Upper lobe of right lung (tissue), 1 donor: ENCODE measurements at regions not wholly inside any gene's neighbourhood (a gene's known extent, or its start where the extent isn't known, plus 50 kb on each side); places are given as distances from the start of the nearest gene placed in this dataset.

ENCODE experiments used
- ATAC-seq: fragments of 200-7000 bp; cut with Tn5 transposase; one replicate; pipeline ENCODE4 v1.9.1; 2020; ENCODE audit warnings: mild to moderate bottlenecking, moderate library complexity
- DNase-seq: peaks from one replicate; pipeline ENCODE4 v3.0.0-alpha.2; 2020
- H3K27ac ChIP-seq: fragments of 200-600 bp; one replicate; pipeline ENCODE4 v1.8.0; 2022
- H3K27me3 ChIP-seq: fragments of 200-600 bp; one replicate; pipeline ENCODE4 v1.8.0; 2022; ENCODE audit warnings: mild to moderate bottlenecking
- H3K36me3 ChIP-seq: fragments of 200-600 bp; one replicate; pipeline ENCODE4 v1.8.0; 2022
- H3K4me1 ChIP-seq: fragments of 200-600 bp; one replicate; pipeline ENCODE4 v1.8.0; 2022
- H3K4me3 ChIP-seq: fragments of 200-600 bp; one replicate; pipeline ENCODE4 v1.8.0; 2022; ENCODE audit warnings: mild to moderate bottlenecking
- H3K9me3 ChIP-seq: fragments of 200-600 bp; one replicate; pipeline ENCODE4 v1.8.0; 2022
- intact Hi-C: fragments of 100-400 bp; cut with DNase I; formaldehyde crosslinking; loops from one replicate; pipeline ENCODE4 v1.11.0; 2022
- TF ChIP-seq, protein P1 (sequence below): fragments of 200-600 bp; IDR thresholded peaks from one replicate; pipeline ENCODE4 v1.8.0; 2022; ENCODE audit warnings: antibody characterized with exemption
- donor health status: DM: no; HTN: yes; CAD: no; lungs with severe emphysema.

DNA sequence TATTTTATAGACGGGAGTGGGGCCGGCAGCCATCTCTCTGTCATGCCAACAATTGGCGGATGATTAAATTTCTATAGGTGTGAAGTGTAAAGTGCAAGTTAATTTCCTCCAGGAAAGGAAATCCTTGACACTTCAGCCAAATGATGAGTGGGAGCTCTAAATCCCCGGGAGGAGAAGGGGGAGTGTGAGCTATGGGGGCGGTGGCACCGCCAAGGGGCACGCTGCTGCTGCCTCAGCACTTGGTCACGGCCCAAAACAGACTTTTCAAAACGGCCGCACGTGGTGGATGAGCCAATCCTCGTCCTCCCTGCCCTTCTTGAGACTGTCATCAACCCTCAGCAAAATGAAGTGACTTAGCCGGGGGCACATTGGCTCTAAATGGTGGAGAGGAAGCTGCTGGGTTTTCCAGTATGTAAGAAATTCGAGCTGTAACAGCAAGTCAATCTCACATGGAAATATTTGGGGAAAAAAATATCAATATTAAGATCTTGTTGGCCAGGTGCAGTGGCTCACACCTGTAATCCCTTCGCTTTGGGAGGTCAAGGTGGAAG lies 200.8 kb downstream of the TFCP2L1 start:
- Histone ChIP-seq H3K4me3 (no peak overlapping the region), H3K27ac (no peak overlapping the region), H3K4me1 (no peaks in the 10 kb centered on the region), H3K9me3 (no peaks in the 10 kb centered on the region), H3K36me3 (no peaks in the 10 kb centered on the region), H3K27me3 (peaks cover 14% of the 10 kb centered on the region)
- TF ChIP-seq, protein P1, sequence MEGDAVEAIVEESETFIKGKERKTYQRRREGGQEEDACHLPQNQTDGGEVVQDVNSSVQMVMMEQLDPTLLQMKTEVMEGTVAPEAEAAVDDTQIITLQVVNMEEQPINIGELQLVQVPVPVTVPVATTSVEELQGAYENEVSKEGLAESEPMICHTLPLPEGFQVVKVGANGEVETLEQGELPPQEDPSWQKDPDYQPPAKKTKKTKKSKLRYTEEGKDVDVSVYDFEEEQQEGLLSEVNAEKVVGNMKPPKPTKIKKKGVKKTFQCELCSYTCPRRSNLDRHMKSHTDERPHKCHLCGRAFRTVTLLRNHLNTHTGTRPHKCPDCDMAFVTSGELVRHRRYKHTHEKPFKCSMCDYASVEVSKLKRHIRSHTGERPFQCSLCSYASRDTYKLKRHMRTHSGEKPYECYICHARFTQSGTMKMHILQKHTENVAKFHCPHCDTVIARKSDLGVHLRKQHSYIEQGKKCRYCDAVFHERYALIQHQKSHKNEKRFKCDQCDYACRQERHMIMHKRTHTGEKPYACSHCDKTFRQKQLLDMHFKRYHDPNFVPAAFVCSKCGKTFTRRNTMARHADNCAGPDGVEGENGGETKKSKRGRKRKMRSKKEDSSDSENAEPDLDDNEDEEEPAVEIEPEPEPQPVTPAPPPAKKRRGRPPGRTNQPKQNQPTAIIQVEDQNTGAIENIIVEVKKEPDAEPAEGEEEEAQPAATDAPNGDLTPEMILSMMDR = no peak
- ATAC-seq (no peak), DNase-seq (no peak)
- intact Hi-C loops = loop anchor here (10.0 kb wide), 1 partner anchor 271 kb away; no protein-coding TSS in a partner anchor

DNA sequence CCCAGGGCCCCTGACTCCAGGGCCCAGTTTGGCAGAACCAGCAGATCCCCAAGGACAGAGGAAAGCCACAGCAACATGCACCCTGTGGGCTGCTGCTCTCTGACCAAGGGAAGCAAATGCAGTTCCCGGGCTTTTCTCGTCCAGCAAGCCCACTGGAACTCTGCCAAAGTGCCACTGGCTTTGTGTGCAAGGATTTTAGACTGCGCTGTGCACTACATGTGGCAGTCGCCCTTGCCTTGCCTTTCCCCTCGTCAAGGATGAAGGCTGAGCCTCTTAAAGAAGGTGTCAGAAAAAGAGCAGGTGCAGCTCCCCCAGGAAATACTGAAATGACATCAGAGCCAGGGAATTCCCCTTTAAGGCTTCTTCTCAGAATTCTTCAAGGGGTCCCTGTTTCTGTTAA lies 199.2 kb downstream of the TFCP2L1 start:
- ATAC-seq (no peak), DNase-seq (no peak)
- H3K9me3 ChIP-seq = no peaks in the 10 kb centered on the region
- H3K27me3 ChIP-seq = peaks cover 8% of the 10 kb centered on the region
- H3K4me3 ChIP-seq = no peak overlapping the region
- H3K27ac ChIP-seq = no peak overlapping the region
- TF ChIP-seq, protein P1 = no peak
- intact Hi-C loops = loop anchor here (10.0 kb wide), 1 partner anchor 269 kb away; no protein-coding TSS in a partner anchor
- no peaks in the 10 kb centered on the region for H3K36me3 ChIP-seq
- H3K4me1 ChIP-seq = no peaks in the 10 kb centered on the region

- DNase-seq = no peak
- TF ChIP-seq, protein P1 = no peak
Measured at GRCh38 chr2:121086450-121086849, 198.6 kb downstream of the TFCP2L1 start.

GRCh38 chr2:121087117-121087516 lies 197.9 kb downstream of the TFCP2L1 start:
- ATAC-seq (no peak), DNase-seq (no peak)
- H3K27ac ChIP-seq = no peak overlapping the region
- H3K4me1 ChIP-seq = no peaks in the 10 kb centered on the region
- H3K36me3 ChIP-seq = no peaks in the 10 kb centered on the region
- H3K9me3 ChIP-seq = no peaks in the 10 kb centered on the region
- peaks cover 3% of the 10 kb centered on the region for H3K27me3 ChIP-seq
- TF ChIP-seq, protein P1 = no peak
- no peak overlapping the region for H3K4me3 ChIP-seq
- intact Hi-C loops = loop anchor here (10.0 kb wide), 1 partner anchor 268 kb away; no protein-coding TSS in a partner anchor

More at GRCh38 chr2:121086450-121086849, 198.6 kb downstream of the TFCP2L1 start:
- ATAC-seq = no peak
- intact Hi-C loops = loop anchor here (10.0 kb wide), 1 partner anchor 268 kb away; no protein-coding TSS in a partner anchor
- no peaks in the 10 kb centered on the region for H3K4me1 ChIP-seq
- H3K27me3 ChIP-seq = peaks cover 4% of the 10 kb centered on the region
- no peaks in the 10 kb centered on the region for H3K9me3 ChIP-seq
- H3K36me3 ChIP-seq = no peaks in the 10 kb centered on the region
- no peak overlapping the region for H3K4me3 ChIP-seq
- no peak overlapping the region for H3K27ac ChIP-seq

- Histone ChIP-seq H3K4me3 (no peak overlapping the region), H3K27me3 (peaks cover 3% of the 10 kb centered on the region), H3K27ac (no peak overlapping the region), H3K4me1 (no peaks in the 10 kb centered on the region), H3K9me3 (no peaks in the 10 kb centered on the region), H3K36me3 (no peaks in the 10 kb centered on the region)
- TF ChIP-seq, protein P1 = no peak
- DNase-seq (no peak), ATAC-seq (peak; percentile 4)
- intact Hi-C loops = loop anchor here (10.0 kb wide), 1 partner anchor 266 kb away; no protein-coding TSS in a partner anchor
Measured at GRCh38 chr2:121088251-121089165, 196.5 kb downstream of the TFCP2L1 start.
